HFFc6 (cell line): ENCODE measurements at regions not wholly inside any gene's neighbourhood (a gene's known extent, or its start where the extent isn't known, plus 50 kb on each side); places are given as distances from the start of the nearest gene placed in this dataset.

Experiments used
- DNase-seq: peaks from one replicate; pipeline ENCODE4 v3.0.0-alpha.2; 2018
- H3K27ac Mint-ChIP-seq: 2 replicates; pipeline ENCODE4 v1.8.0; 2020; ENCODE audit warnings: mild to moderate bottlenecking, mixed read lengths
- H3K27me3 Mint-ChIP-seq: 2 replicates; pipeline ENCODE4 v1.8.0; 2021; ENCODE audit warnings: mild to moderate bottlenecking, moderate library complexity, mixed read lengths; ENCODE audit not compliant: insufficient read depth
- H3K36me3 Mint-ChIP-seq: 2 replicates; pipeline ENCODE4 v1.8.0; 2021; ENCODE audit warnings: low read depth, mixed read lengths
- H3K4me1 Mint-ChIP-seq: 2 replicates; pipeline ENCODE4 v1.8.0; 2020; ENCODE audit warnings: low read depth, mixed read lengths
- H3K4me3 Mint-ChIP-seq: 2 replicates; pipeline ENCODE4 v1.8.0; 2020; ENCODE audit warnings: mild to moderate bottlenecking, moderate library complexity, mixed read lengths
- H3K9me3 Mint-ChIP-seq: 2 replicates; pipeline ENCODE4 v1.8.0; 2020; ENCODE audit warnings: mild to moderate bottlenecking, mixed read lengths
- CTCF ChIP-seq: fragments of 200-600 bp; sonication (generic); IDR thresholded peaks from 2 replicates; pipeline ENCODE4 v1.5.0; 2021; ENCODE audit warnings: antibody characterized with exemption, mild to moderate bottlenecking

GRCh38 chr18:21928925-21929324, 188.3 kb downstream of the MIB1 start:
- H3K4me3 Mint-ChIP-seq, result no peak overlapping the region
- no peaks in the 10 kb centered on the region for H3K36me3 Mint-ChIP-seq
- peaks cover 27% of the 10 kb centered on the region for H3K27me3 Mint-ChIP-seq
- H3K9me3 Mint-ChIP-seq, result no peaks in the 10 kb centered on the region
- no peak overlapping the region for H3K27ac Mint-ChIP-seq
- no peaks in the 10 kb centered on the region for H3K4me1 Mint-ChIP-seq
- no peak for DNase-seq
- TF ChIP-seq CTCF, result no peak

- Mint-ChIP-seq H3K36me3 (no peaks in the 10 kb centered on the region), H3K27me3 (peaks cover 37% of the 10 kb centered on the region), H3K9me3 (no peaks in the 10 kb centered on the region), H3K4me3 (no peak overlapping the region), H3K27ac (no peak overlapping the region), H3K4me1 (no peaks in the 10 kb centered on the region)
- DNase-seq, result no peak
- no peak for TF ChIP-seq CTCF
Observed at GRCh38 chr18:21930177-21930576, 189.6 kb downstream of the MIB1 start.

- Mint-ChIP-seq H3K4me3 (no peak overlapping the region), H3K4me1 (no peaks in the 10 kb centered on the region), H3K27me3 (peaks cover 39% of the 10 kb centered on the region), H3K9me3 (no peaks in the 10 kb centered on the region), H3K36me3 (no peaks in the 10 kb centered on the region), H3K27ac (no peak overlapping the region)
- no peak for TF ChIP-seq CTCF
- DNase-seq, result no peak
Observed at GRCh38 chr18:21933931-21934765, 193.6 kb downstream of the MIB1 start.

GRCh38 chr18:21934766-21935015, 194.1 kb downstream of the MIB1 start:
- no peak for DNase-seq
- H3K27me3 Mint-ChIP-seq, result peaks cover 44% of the 10 kb centered on the region
- no peak overlapping the region for H3K27ac Mint-ChIP-seq
- no peak for TF ChIP-seq CTCF
- no peaks in the 10 kb centered on the region for H3K9me3 Mint-ChIP-seq
- H3K36me3 Mint-ChIP-seq, result no peaks in the 10 kb centered on the region
- H3K4me3 Mint-ChIP-seq, result no peak overlapping the region
- no peaks in the 10 kb centered on the region for H3K4me1 Mint-ChIP-seq

- no peaks in the 10 kb centered on the region for H3K9me3 Mint-ChIP-seq
- DNase-seq, result no peak
- no peak overlapping the region for H3K27ac Mint-ChIP-seq
- H3K4me3 Mint-ChIP-seq, result no peak overlapping the region
- peaks cover 16% of the 10 kb centered on the region for H3K27me3 Mint-ChIP-seq
- no peaks in the 10 kb centered on the region for H3K4me1 Mint-ChIP-seq
- no peak for TF ChIP-seq CTCF
- no peaks in the 10 kb centered on the region for H3K36me3 Mint-ChIP-seq
Observed at GRCh38 chr18:21943456-21943855, 202.9 kb downstream of the MIB1 start.
